Liver (tissue), 8 donors: ENCODE measurements at regions not wholly inside any gene's neighbourhood (a gene's known extent, or its start where the extent isn't known, plus 50 kb on each side); places are given as distances from the start of the nearest gene placed in this dataset.

Experiments used
- DNase-seq: peaks from one replicate; pipeline ENCODE4 v3.0.0-alpha.2; 2017; ENCODE audit warnings: low spot score
- H3K27ac ChIP-seq, 2 donors: one replicate each; pipeline ENCODE4 v1.7.0; 2013; ENCODE audit warnings: inconsistent platforms in 2 of 2, low read length in 2 of 2, control low read depth in 1 of 2, low read depth in 1 of 2, mild to moderate bottlenecking in 1 of 2
- H3K27me3 ChIP-seq, 4 donors: one replicate each; pipeline versions ENCODE4 v1.6.1 to v1.7.0; 2013; ENCODE audit warnings: low read length in 3 of 4, inconsistent platforms in 1 of 4, mild to moderate bottlenecking in 1 of 4, moderate library complexity in 1 of 4; ENCODE audit not compliant: control insufficient read depth in 4 of 4, insufficient read depth in 4 of 4
- H3K36me3 ChIP-seq, 4 donors: one replicate each; pipeline versions ENCODE4 v1.6.1 to v1.7.0; 2013; ENCODE audit warnings: low read length in 3 of 4, mild to moderate bottlenecking in 3 of 4, low read depth in 1 of 4, moderate library complexity in 1 of 4; ENCODE audit not compliant: control insufficient read depth in 4 of 4, insufficient read depth in 3 of 4
- H3K4me1 ChIP-seq, 4 donors: one replicate each; pipeline versions ENCODE4 v1.6.1 to v1.7.0; 2013; ENCODE audit warnings: low read length in 3 of 4, mild to moderate bottlenecking in 3 of 4, moderate library complexity in 1 of 4; ENCODE audit not compliant: control insufficient read depth in 4 of 4, insufficient read depth in 4 of 4
- H3K4me3 ChIP-seq, 3 donors: one replicate each; pipeline versions ENCODE4 v1.6.1 to v1.7.0; 2013; ENCODE audit warnings: low read length in 3 of 3, control low read depth in 1 of 3, low read depth in 1 of 3, mild to moderate bottlenecking in 1 of 3
- H3K9ac ChIP-seq, 2 donors: one replicate each; pipeline ENCODE4 v1.7.0; 2013; ENCODE audit warnings: low read length in 2 of 2, mild to moderate bottlenecking in 2 of 2, moderate library complexity in 2 of 2, control low read depth in 1 of 2, low read depth in 1 of 2
- H3K9me3 ChIP-seq, 4 donors: one replicate each; pipeline versions ENCODE4 v1.6.1 to v1.7.0; 2013; ENCODE audit warnings: low read length in 3 of 4; ENCODE audit not compliant: control insufficient read depth in 4 of 4
- CTCF ChIP-seq: fragments of 150-350 bp; IDR thresholded peaks from 2 replicates; pipeline ENCODE4 v1.5.1; 2017; ENCODE audit warnings: improper control_type of control experiment, low read depth, low read length; ENCODE audit not compliant: missing input control
- EGR1 ChIP-seq, 2 donors: IDR thresholded peaks; 2 replicates each; pipeline ENCODE4 v1.6.1; 2016 to 2018; ENCODE audit warnings: antibody characterized with exemption in 2 of 2, low read depth in 2 of 2
- FOXA1 ChIP-seq: IDR thresholded peaks from 2 replicates; pipeline ENCODE4 v1.6.1; 2016; ENCODE audit warnings: antibody characterized with exemption
- FOXA2 ChIP-seq: IDR thresholded peaks from 2 replicates; pipeline ENCODE4 v1.6.1; 2016; ENCODE audit warnings: antibody characterized with exemption
- GABPA ChIP-seq, 2 donors: IDR thresholded peaks in 1 of 2; conservative IDR thresholded peaks in 1 of 2; 2 replicates each; pipeline ENCODE4 v1.6.1; 2016; ENCODE audit warnings: antibody characterized with exemption in 2 of 2, mild to moderate bottlenecking in 1 of 2, moderate library complexity in 1 of 2
- HNF4A ChIP-seq, 2 donors: conservative IDR thresholded peaks; 2 replicates each; pipeline ENCODE4 v1.6.1; 2016; ENCODE audit warnings: antibody characterized with exemption in 2 of 2, mild to moderate bottlenecking in 2 of 2
- HNF4G ChIP-seq: IDR thresholded peaks from 2 replicates; pipeline ENCODE4 v1.6.1; 2016; ENCODE audit warnings: antibody characterized with exemption
- MAX ChIP-seq: IDR thresholded peaks from 2 replicates; pipeline ENCODE4 v1.6.1; 2016; ENCODE audit warnings: antibody characterized with exemption
- RAD21 ChIP-seq, 2 donors: IDR thresholded peaks; 2 replicates each; pipeline ENCODE4 v1.6.1; 2016; ENCODE audit warnings: antibody characterized with exemption in 2 of 2, mild to moderate bottlenecking in 2 of 2
- REST ChIP-seq: IDR thresholded peaks from 2 replicates; pipeline ENCODE4 v1.6.1; 2016; ENCODE audit warnings: antibody characterized with exemption, mild to moderate bottlenecking
- RXRA ChIP-seq, 2 donors: IDR thresholded peaks; 2 replicates each; pipeline ENCODE4 v1.6.1; 2017 to 2018; ENCODE audit warnings: antibody characterized with exemption in 2 of 2, mild to moderate bottlenecking in 1 of 2
- TAF1 ChIP-seq: conservative IDR thresholded peaks from 2 replicates; pipeline ENCODE4 v1.6.1; 2016; ENCODE audit warnings: antibody characterized with exemption, mild to moderate bottlenecking
- YY1 ChIP-seq: IDR thresholded peaks from 2 replicates; pipeline ENCODE4 v1.6.1; 2016; ENCODE audit warnings: antibody characterized with exemption, mild to moderate bottlenecking
- WGBS: extraction: QIAGEN DNeasy Blood & Tissue Kit; methylation state at CpG from one replicate; pipeline ENCODE4 v1.1.7; 2013; 5-methylcytosine and 5-hydroxymethylcytosine counted together
- TF ChIP-seq, protein P1 (sequence below): IDR thresholded peaks from 2 replicates; pipeline ENCODE4 v1.6.1; 2016; ENCODE audit warnings: antibody characterized with exemption
- TF ChIP-seq, protein P2 (sequence below): IDR thresholded peaks from 2 replicates; pipeline ENCODE4 v1.6.1; 2016; ENCODE audit warnings: antibody characterized with exemption
- donor health status: healthy.
- donor health status: healthy.
- donor health status: healthy.
- donor health status: healthy.
- donor health status: healthy.

DNA sequence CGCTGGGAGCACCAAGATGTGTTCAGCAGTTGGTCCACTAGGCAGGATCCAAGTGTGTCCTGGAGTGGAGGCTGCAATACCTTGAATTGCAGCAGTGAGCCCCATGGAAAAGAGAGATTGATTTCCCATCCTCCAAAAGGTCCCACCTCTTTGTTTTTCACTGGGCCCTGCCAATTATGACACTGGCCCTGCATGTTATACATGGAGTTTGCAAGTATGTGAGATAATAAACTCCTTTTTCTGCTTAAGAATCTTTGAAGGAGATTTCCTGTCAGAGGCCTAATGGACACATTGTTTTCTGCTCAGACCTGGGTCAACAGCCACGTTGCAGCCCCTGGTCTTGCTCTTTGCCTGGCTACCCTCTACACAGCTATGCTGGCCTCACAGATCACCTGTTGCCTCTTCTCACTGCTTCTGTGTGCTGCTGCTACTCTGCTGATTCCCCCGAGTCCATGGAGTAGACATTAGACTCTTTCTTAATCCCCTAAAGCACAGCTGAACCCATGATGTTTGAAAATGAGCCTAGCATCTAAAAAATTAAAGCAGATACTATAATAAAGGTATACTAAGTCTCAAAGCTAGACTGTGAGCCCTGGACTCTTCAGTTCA is 341.9 kb upstream of the CDH11 start:
- H3K27ac ChIP-seq, result no peak overlapping the region
- 61% methylated on average over 3 of the region's 3 CpGs for WGBS

More for the DNA sequence above, 341.9 kb upstream of the CDH11 start:
- TF ChIP-seq RAD21 (IDR thresholded peaks at IDR 0.05), result no peak
- no peak for TF ChIP-seq TAF1
- TF ChIP-seq HNF4G, result no peak
- no peak for TF ChIP-seq HNF4A (conservative IDR thresholded peaks at IDR 0.05)
- no peak for TF ChIP-seq RXRA (IDR thresholded peaks at IDR 0.05)
- TF ChIP-seq FOXA1, result no peak
- no peak for TF ChIP-seq MAX
- no peak for TF ChIP-seq CTCF
- no peak for TF ChIP-seq EGR1 (IDR thresholded peaks at IDR 0.05; ENCODE audit: low read depth in 2 of 2)
- TF ChIP-seq REST, result no peak
- no peak for TF ChIP-seq GABPA (IDR thresholded peaks at IDR 0.05 in 1 of 2, conservative IDR thresholded peaks at IDR 0.05 in 1 of 2)
- TF ChIP-seq YY1, result no peak
- TF ChIP-seq, protein P1, sequence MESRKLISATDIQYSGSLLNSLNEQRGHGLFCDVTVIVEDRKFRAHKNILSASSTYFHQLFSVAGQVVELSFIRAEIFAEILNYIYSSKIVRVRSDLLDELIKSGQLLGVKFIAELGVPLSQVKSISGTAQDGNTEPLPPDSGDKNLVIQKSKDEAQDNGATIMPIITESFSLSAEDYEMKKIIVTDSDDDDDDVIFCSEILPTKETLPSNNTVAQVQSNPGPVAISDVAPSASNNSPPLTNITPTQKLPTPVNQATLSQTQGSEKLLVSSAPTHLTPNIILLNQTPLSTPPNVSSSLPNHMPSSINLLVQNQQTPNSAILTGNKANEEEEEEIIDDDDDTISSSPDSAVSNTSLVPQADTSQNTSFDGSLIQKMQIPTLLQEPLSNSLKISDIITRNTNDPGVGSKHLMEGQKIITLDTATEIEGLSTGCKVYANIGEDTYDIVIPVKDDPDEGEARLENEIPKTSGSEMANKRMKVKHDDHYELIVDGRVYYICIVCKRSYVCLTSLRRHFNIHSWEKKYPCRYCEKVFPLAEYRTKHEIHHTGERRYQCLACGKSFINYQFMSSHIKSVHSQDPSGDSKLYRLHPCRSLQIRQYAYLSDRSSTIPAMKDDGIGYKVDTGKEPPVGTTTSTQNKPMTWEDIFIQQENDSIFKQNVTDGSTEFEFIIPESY, result no peak
- no peak for TF ChIP-seq FOXA2
- TF ChIP-seq, protein P2, sequence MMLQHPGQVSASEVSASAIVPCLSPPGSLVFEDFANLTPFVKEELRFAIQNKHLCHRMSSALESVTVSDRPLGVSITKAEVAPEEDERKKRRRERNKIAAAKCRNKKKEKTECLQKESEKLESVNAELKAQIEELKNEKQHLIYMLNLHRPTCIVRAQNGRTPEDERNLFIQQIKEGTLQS, result no peak
- Histone ChIP-seq H3K4me1 (no peaks in the 10 kb centered on the region), H3K36me3 (no peaks in the 10 kb centered on the region), H3K9me3 (no peaks in the 10 kb centered on the region), H3K27me3 (peaks cover 0 to 2% (median 0%) of the 10 kb centered on the region in 4 donors), H3K9ac (no peak overlapping the region), H3K4me3 (no peak overlapping the region)
- DNase-seq, result no peak
